ENCODE measurements at regions not wholly inside any gene's neighbourhood (a gene's known extent, or its start where the extent isn't known, plus 50 kb on each side); places are given as distances from the start of the nearest gene placed in this dataset.

- TF ChIP-seq POLR2AphosphoS5 (IDR thresholded peaks at IDR 0.05) (no peak), CTCF (IDR thresholded peaks at IDR 0.05) (no peak), POLR2A (IDR thresholded peaks at IDR 0.05) (no peak)
These were observed 99.6 kb upstream of the CCSER1 start for GRCh38 chr4:90027565-90027964.
